Naive thymus-derived CD4-positive, alpha-beta T cell (primary cell): ENCODE measurements at regions not wholly inside any gene's neighbourhood (a gene's known extent, or its start where the extent isn't known, plus 50 kb on each side); places are given as distances from the start of the nearest gene placed in this dataset.

Experiments
- ATAC-seq: fragments of 150-1000 bp; cut with Tn5 transposase; 2 replicates; pipeline ENCODE4 v1.10.0; 2021; ENCODE audit warnings: mild to moderate bottlenecking, moderate library complexity
- CTCF ChIA-PET: fragments of 350-600 bp; sonication (Branson Sonifier 250); formaldehyde crosslinking; loops from one replicate; lab custom pipeline; 2021; ENCODE audit warnings: antibody characterized with exemption; lab: Charles Lee
- POLR2A ChIA-PET: fragments of 350-600 bp; sonication (Branson Sonifier 250); formaldehyde crosslinking; loops from one replicate; lab custom pipeline; 2021; ENCODE audit warnings: antibody characterized with exemption, inconsistent platforms; lab: Charles Lee
- DNase-seq, 9 donors: peaks; one replicate each; pipeline versions ENCODE4 v3.0.0 to v3.0.0-alpha.2; 2020 to 2022; ENCODE audit warnings: mixed read lengths in 1 of 9
- H3K27ac ChIP-seq: one replicate; pipeline ENCODE4 v1.7.0; 2013; ENCODE audit warnings: mild to moderate bottlenecking, low read depth, low read length, moderate library complexity
- H3K27me3 ChIP-seq, 2 donors: one replicate each; pipeline ENCODE4 v1.7.0; 2013; ENCODE audit warnings: low read length in 2 of 2, mild to moderate bottlenecking in 2 of 2, moderate library complexity in 2 of 2; ENCODE audit not compliant: control insufficient read depth in 2 of 2, insufficient read depth in 2 of 2
- H3K36me3 ChIP-seq, 3 experiments: 1 replicate in 2 of 3; 2 replicates in 1 of 3; pipeline ENCODE4 v1.7.0; 2013; ENCODE audit warnings: low read length in 3 of 3, mild to moderate bottlenecking in 3 of 3, moderate library complexity in 1 of 3; ENCODE audit not compliant: insufficient read depth in 3 of 3, control insufficient read depth in 2 of 3
- H3K4me1 ChIP-seq, 2 donors: one replicate each; pipeline ENCODE4 v1.7.0; 2013; ENCODE audit warnings: low read length in 2 of 2, mild to moderate bottlenecking in 2 of 2, moderate library complexity in 1 of 2; ENCODE audit not compliant: control insufficient read depth in 2 of 2, insufficient read depth in 2 of 2
- H3K4me3 ChIP-seq: 2 replicates; pipeline ENCODE4 v1.7.0; 2013; ENCODE audit warnings: mild to moderate bottlenecking, low read length
- H3K9me3 ChIP-seq, 3 experiments: 1 replicate in 2 of 3; 2 replicates in 1 of 3; pipeline ENCODE4 v1.7.0; 2013; ENCODE audit warnings: low read length in 3 of 3; ENCODE audit not compliant: control insufficient read depth in 2 of 3
- H3K27ac Mint-ChIP-seq, 9 donors: one replicate each; pipeline ENCODE4 v1.8.0; 2020 to 2022; ENCODE audit warnings: mixed read lengths in 9 of 9, mild to moderate bottlenecking in 8 of 9, moderate library complexity in 5 of 9, inconsistent platforms in 2 of 9
- H3K27me3 Mint-ChIP-seq, 5 donors: one replicate each; pipeline ENCODE4 v1.8.0; 2021 to 2022; ENCODE audit warnings: mixed read lengths in 5 of 5, mild to moderate bottlenecking in 1 of 5
- H3K36me3 Mint-ChIP-seq, 5 donors: one replicate each; pipeline ENCODE4 v1.8.0; 2020 to 2022; ENCODE audit warnings: mixed read lengths in 5 of 5, mild to moderate bottlenecking in 3 of 5, inconsistent platforms in 1 of 5
- H3K4me1 Mint-ChIP-seq, 7 donors: one replicate each; pipeline ENCODE4 v1.8.0; 2020 to 2022; ENCODE audit warnings: mixed read lengths in 7 of 7, mild to moderate bottlenecking in 3 of 7, inconsistent platforms in 1 of 7
- H3K4me3 Mint-ChIP-seq, 10 donors: one replicate each; pipeline ENCODE4 v1.8.0; 2020 to 2022; ENCODE audit warnings: mild to moderate bottlenecking in 10 of 10, mixed read lengths in 10 of 10, moderate library complexity in 6 of 10, inconsistent platforms in 2 of 10
- H3K9me3 Mint-ChIP-seq, 11 donors: one replicate each; pipeline ENCODE4 v1.8.0; 2020 to 2022; ENCODE audit warnings: mixed read lengths in 11 of 11, mild to moderate bottlenecking in 4 of 11, inconsistent platforms in 1 of 11, moderate library complexity in 1 of 11
- intact Hi-C, 2 donors: fragments of 100-400 bp; cut with micrococcal nuclease; formaldehyde crosslinking; loops; one replicate each; pipeline ENCODE4 v1.15.1; 2023

DNA sequence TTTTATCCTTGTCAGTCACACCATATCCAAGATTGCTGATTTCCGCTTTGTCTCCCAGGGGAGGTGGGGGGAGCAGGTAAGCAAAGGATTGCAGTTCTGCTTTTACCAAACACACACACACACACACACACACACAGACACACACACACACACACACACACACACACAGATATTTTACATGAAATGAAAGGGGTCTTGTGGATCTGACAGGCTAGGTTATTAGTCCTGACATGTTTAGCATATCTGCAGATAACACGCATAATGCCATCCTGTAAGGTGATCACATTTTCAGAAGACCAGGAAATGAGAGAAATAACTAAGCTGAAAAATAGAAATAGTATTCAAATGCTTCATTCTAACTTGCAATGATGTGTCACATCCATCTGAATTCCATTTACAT, 1113.3 kb downstream of the CDH8 start:
- H3K27ac Mint-ChIP-seq = no peak overlapping the region
- ATAC-seq (no peak), DNase-seq (no peak)
- intact Hi-C loops = no loop called here
- no peaks in the 10 kb centered on the region for H3K27me3 Mint-ChIP-seq
- Histone ChIP-seq H3K36me3 (no peaks in the 10 kb centered on the region), H3K27me3 (no peaks in the 10 kb centered on the region), H3K4me1 (no peaks in the 10 kb centered on the region), H3K4me3 (no peak overlapping the region), H3K27ac (no peak overlapping the region), H3K9me3 (no peaks in the 10 kb centered on the region)
- no peaks in the 10 kb centered on the region for H3K36me3 Mint-ChIP-seq
- CTCF ChIA-PET = no interaction called here
- POLR2A ChIA-PET = no interaction called here
- H3K4me3 Mint-ChIP-seq = no peak overlapping the region
- H3K9me3 Mint-ChIP-seq = peaks cover 0 to 15% (median 8%) of the 10 kb centered on the region in 11 donors
- no peaks in the 10 kb centered on the region for H3K4me1 Mint-ChIP-seq

DNA sequence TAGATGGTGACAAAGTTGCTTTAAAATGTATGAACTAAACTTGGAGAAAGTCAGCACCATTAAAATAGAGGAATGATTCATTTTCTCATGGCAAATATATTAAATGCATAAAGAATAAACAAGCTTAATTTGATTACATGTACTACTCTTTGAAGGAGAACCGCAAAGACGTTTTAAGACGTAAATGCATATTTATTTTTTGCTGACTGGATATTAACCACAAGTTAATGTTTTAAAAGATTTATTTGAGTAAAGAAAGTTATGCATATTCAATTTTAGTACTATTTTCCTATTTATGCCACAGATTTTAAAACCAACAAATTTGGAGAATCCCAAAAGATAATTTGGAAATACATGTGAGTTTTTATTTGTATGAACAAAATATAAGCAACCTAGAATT, 1121.9 kb downstream of the CDH8 start:
- intact Hi-C loops = no loop called here
- Mint-ChIP-seq H3K4me1 (no peaks in the 10 kb centered on the region), H3K27me3 (no peaks in the 10 kb centered on the region), H3K4me3 (no peak overlapping the region), H3K9me3 (peaks cover 3 to 23% (median 10%) of the 10 kb centered on the region in 11 donors), H3K36me3 (no peaks in the 10 kb centered on the region), H3K27ac (no peak overlapping the region)
- Histone ChIP-seq H3K27ac (no peak overlapping the region), H3K9me3 (no peaks in the 10 kb centered on the region), H3K4me3 (no peak overlapping the region), H3K36me3 (no peaks in the 10 kb centered on the region), H3K27me3 (no peaks in the 10 kb centered on the region), H3K4me1 (no peaks in the 10 kb centered on the region)
- CTCF ChIA-PET = no interaction called here
- POLR2A ChIA-PET = no interaction called here
- DNase-seq (no peak), ATAC-seq (no peak)

DNA sequence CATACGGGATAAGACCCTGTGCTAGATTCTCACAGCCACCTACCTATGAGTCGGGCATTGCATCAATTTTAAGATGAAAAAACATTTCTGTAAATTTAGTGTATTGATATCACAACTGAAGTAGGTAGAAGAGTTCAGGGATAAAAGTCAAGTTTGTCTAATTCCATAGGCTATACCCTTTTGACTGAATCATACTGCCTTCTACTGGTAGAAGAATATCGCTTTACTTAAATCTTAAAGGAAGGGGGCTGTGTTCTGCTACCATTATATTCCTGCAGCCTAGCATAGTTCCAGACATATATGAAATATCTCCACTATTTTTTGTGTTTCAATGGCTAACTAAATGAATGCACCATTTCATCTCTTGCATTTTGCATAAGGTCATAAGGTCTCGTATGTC, 1128.6 kb downstream of the CDH8 start:
- peaks cover 0 to 33% (median 9%) of the 10 kb centered on the region in 11 donors for H3K9me3 Mint-ChIP-seq
- no peaks in the 10 kb centered on the region for H3K27me3 ChIP-seq
- no peaks in the 10 kb centered on the region for H3K36me3 ChIP-seq
- no peaks in the 10 kb centered on the region for H3K4me1 Mint-ChIP-seq
- H3K9me3 ChIP-seq = no peaks in the 10 kb centered on the region
- no peak overlapping the region for H3K4me3 ChIP-seq
- intact Hi-C loops = no loop called here
- H3K27me3 Mint-ChIP-seq = no peaks in the 10 kb centered on the region
- no peak overlapping the region for H3K4me3 Mint-ChIP-seq
- POLR2A ChIA-PET = no interaction called here
- H3K4me1 ChIP-seq = no peaks in the 10 kb centered on the region
- H3K27ac ChIP-seq = no peak overlapping the region
- CTCF ChIA-PET = no interaction called here
- no peak for DNase-seq
- no peak overlapping the region for H3K27ac Mint-ChIP-seq
- H3K36me3 Mint-ChIP-seq = no peaks in the 10 kb centered on the region
- ATAC-seq = no peak

DNA sequence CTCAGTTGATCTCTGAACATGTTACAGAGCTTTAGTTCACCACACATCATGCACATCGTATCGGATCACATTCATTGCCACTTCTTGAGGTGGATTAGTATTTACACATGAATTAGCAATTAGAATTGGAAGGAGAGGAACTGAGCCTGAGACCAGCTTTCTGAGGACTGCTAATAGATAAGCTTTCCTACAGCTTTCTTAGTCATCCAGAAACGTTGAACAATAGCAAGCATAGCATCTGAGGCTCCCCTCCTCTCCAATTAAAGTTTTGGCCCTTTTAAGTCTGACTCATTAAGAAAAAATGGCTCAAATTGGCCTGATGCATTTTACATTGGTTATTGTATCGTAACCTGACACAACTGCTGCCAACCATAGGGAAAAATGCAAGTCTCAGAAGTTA, 1130.4 kb downstream of the CDH8 start:
- Histone ChIP-seq H3K4me1 (no peaks in the 10 kb centered on the region), H3K4me3 (no peak overlapping the region), H3K9me3 (no peaks in the 10 kb centered on the region), H3K27ac (no peak overlapping the region), H3K36me3 (no peaks in the 10 kb centered on the region), H3K27me3 (no peaks in the 10 kb centered on the region)
- DNase-seq (no peak), ATAC-seq (no peak)
- ChIA-PET POLR2A (no interaction called here), CTCF (no interaction called here)
- Mint-ChIP-seq H3K27me3 (no peaks in the 10 kb centered on the region), H3K4me3 (no peak overlapping the region), H3K4me1 (no peaks in the 10 kb centered on the region), H3K36me3 (peaks cover 0 to 4% (median 0%) of the 10 kb centered on the region in 5 donors), H3K27ac (no peak overlapping the region), H3K9me3 (peaks cover 0 to 29% (median 9%) of the 10 kb centered on the region in 11 donors)
- intact Hi-C loops = no loop called here

DNA sequence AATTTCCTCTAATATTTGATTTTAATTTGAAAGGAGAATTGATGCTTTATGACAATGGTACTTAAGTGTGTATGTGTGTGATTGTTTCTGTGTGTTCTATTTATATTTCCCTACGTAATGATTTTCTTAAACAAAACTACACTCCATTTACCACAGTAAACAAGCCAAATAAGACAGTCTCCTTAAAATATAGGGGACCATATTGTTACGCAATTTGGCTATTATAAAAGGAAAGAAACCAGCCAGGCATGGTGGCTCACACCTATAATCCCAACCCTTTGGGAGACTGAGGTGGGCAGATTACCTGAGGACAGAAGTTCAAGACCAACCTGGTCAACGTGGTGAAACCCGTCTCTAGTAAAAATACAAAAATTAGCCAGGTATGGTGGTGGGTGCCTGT, 1134.1 kb downstream of the CDH8 start:
- intact Hi-C loops = no loop called here
- no peaks in the 10 kb centered on the region for H3K4me1 Mint-ChIP-seq

DNA sequence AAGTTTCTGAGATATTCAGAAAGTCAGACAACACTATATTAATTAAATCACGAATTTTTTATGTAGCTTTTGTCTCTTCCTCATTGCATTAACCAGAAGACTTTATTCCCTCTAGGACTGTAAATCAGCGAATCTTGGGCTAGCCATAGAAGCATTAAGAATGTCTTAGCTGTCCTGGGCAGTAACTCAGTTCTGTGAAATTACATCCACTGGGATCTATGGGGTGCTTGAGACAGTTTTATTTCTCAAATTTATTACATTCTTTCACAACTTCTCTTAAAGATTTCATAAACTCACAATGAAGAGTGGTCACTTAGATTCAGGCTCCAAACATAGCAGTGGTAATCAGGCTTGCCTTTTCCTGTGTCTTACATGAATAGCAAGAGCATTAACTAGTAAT, 1153.4 kb downstream of the CDH8 start:
- Mint-ChIP-seq H3K9me3 (peaks cover 0 to 21% (median 7%) of the 10 kb centered on the region in 11 donors), H3K27ac (no peak overlapping the region), H3K27me3 (no peaks in the 10 kb centered on the region), H3K4me3 (no peak overlapping the region), H3K36me3 (no peaks in the 10 kb centered on the region), H3K4me1 (no peaks in the 10 kb centered on the region)
- no peak overlapping the region for H3K4me3 ChIP-seq
- H3K27ac ChIP-seq = no peak overlapping the region
- ChIA-PET CTCF (no interaction called here), POLR2A (interaction anchor here (0.5 kb wide), 1 partner anchor 306 kb away, joined by 3 read pairs; no protein-coding TSS in a partner anchor)
- H3K27me3 ChIP-seq = no peaks in the 10 kb centered on the region
- DNase-seq (no peak), ATAC-seq (no peak)
- no peaks in the 10 kb centered on the region for H3K4me1 ChIP-seq
- no peaks in the 10 kb centered on the region for H3K36me3 ChIP-seq
- H3K9me3 ChIP-seq = no peaks in the 10 kb centered on the region
- intact Hi-C loops = loop anchor here in 1 of 2 donors (5.0 kb wide), 1 partner anchor 521 kb away; no protein-coding TSS in a partner anchor

More for the DNA sequence above, 1134.1 kb downstream of the CDH8 start:
- DNase-seq (no peak), ATAC-seq (no peak)
- Histone ChIP-seq H3K27ac (no peak overlapping the region), H3K36me3 (no peaks in the 10 kb centered on the region), H3K4me1 (no peaks in the 10 kb centered on the region), H3K9me3 (no peaks in the 10 kb centered on the region), H3K4me3 (no peak overlapping the region), H3K27me3 (no peaks in the 10 kb centered on the region)
- no peak overlapping the region for H3K4me3 Mint-ChIP-seq
- ChIA-PET CTCF (no interaction called here), POLR2A (no interaction called here)
- no peaks in the 10 kb centered on the region for H3K27me3 Mint-ChIP-seq
- H3K27ac Mint-ChIP-seq = no peak overlapping the region
- H3K36me3 Mint-ChIP-seq = peaks cover 0 to 4% (median 0%) of the 10 kb centered on the region in 5 donors
- H3K9me3 Mint-ChIP-seq = peaks cover 0 to 27% (median 10%) of the 10 kb centered on the region in 11 donors

DNA sequence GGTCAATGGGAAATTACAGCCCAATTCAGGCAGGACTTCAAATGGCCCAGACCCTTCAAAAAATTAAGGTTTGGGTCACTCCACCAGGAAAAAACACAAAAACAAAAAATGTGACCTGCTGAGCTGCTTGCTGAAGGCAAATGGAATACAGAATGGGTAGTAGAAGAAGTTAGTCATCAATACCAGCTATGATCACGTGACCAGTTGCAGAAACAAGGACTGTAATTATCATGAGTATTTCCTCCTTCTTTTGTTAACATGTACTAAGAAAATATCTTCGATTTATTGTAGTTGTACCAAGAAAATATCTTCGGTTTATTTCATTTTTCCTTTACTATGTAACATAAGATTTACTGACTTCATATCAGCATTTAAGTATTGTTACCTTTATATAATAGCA, 1183.6 kb downstream of the CDH8 start:
- Mint-ChIP-seq H3K36me3 (no peaks in the 10 kb centered on the region), H3K4me1 (no peaks in the 10 kb centered on the region), H3K4me3 (no peak overlapping the region), H3K27me3 (no peaks in the 10 kb centered on the region), H3K9me3 (peaks cover 0 to 28% (median 7%) of the 10 kb centered on the region in 11 donors), H3K27ac (no peak overlapping the region)
- Histone ChIP-seq H3K27me3 (no peaks in the 10 kb centered on the region), H3K27ac (no peak overlapping the region), H3K36me3 (no peaks in the 10 kb centered on the region), H3K4me3 (no peak overlapping the region), H3K4me1 (no peaks in the 10 kb centered on the region), H3K9me3 (peaks cover 0 to 5% (median 0%) of the 10 kb centered on the region in 3 experiments)
- ChIA-PET CTCF (no interaction called here), POLR2A (no interaction called here)
- intact Hi-C loops = no loop called here
- ATAC-seq (no peak), DNase-seq (no peak)
